ENCODE measurements at regions not wholly inside any gene's neighbourhood (a gene's known extent, or its start where the extent isn't known, plus 50 kb on each side); places are given as distances from the start of the nearest gene placed in this dataset.

- TF ChIP-seq POLR2A (IDR thresholded peaks at IDR 0.05; ENCODE audit: low read length) (no peak), GATA1 (IDR thresholded peaks at IDR 0.05; ENCODE audit: low read depth, low read length) (no peak)
- no peak for DNase-seq
Observed at GRCh38 chr2:198753101-198753500, 704.6 kb downstream of the SATB2 start.

GRCh38 chr2:198749364-198749763, 708.4 kb downstream of the SATB2 start:
- DNase-seq: no peak
- no peak for TF ChIP-seq GATA1 (IDR thresholded peaks at IDR 0.05; ENCODE audit: low read depth, low read length)
- TF ChIP-seq POLR2A (IDR thresholded peaks at IDR 0.05; ENCODE audit: low read length): no peak

- no peak for DNase-seq
- no peak for TF ChIP-seq GATA1 (IDR thresholded peaks at IDR 0.05; ENCODE audit: low read depth, low read length)
- TF ChIP-seq POLR2A (IDR thresholded peaks at IDR 0.05; ENCODE audit: low read length): no peak
Observed at GRCh38 chr2:198731842-198732399, 725.8 kb downstream of the SATB2 start.

GRCh38 chr2:198720266-198720665, 737.5 kb downstream of the SATB2 start:
- TF ChIP-seq GATA1 (IDR thresholded peaks at IDR 0.05; ENCODE audit: low read depth, low read length) (no peak), POLR2A (IDR thresholded peaks at IDR 0.05; ENCODE audit: low read length) (no peak)
- DNase-seq: no peak

GRCh38 chr2:198717451-198717850, 740.3 kb downstream of the SATB2 start:
- DNase-seq: no peak
- TF ChIP-seq GATA1 (IDR thresholded peaks at IDR 0.05; ENCODE audit: low read depth, low read length) (no peak), POLR2A (IDR thresholded peaks at IDR 0.05; ENCODE audit: low read length) (no peak)

GRCh38 chr2:198715302-198715835, 742.4 kb downstream of the SATB2 start:
- no peak for TF ChIP-seq POLR2A (IDR thresholded peaks at IDR 0.05; ENCODE audit: low read length)

GRCh38 chr2:198712485-198712884, 745.3 kb downstream of the SATB2 start:
- TF ChIP-seq POLR2A (IDR thresholded peaks at IDR 0.05; ENCODE audit: low read length): no peak
- TF ChIP-seq GATA1 (IDR thresholded peaks at IDR 0.05; ENCODE audit: low read depth, low read length): no peak
- no peak for DNase-seq

More at GRCh38 chr2:198715302-198715835, 742.4 kb downstream of the SATB2 start:
- DNase-seq: no peak

- no peak for TF ChIP-seq POLR2A (IDR thresholded peaks at IDR 0.05; ENCODE audit: low read length)
- no peak for TF ChIP-seq GATA1 (IDR thresholded peaks at IDR 0.05; ENCODE audit: low read depth, low read length)
- no peak for DNase-seq
Observed at GRCh38 chr2:198711484-198711883, 746.3 kb downstream of the SATB2 start.

GRCh38 chr2:198710562-198710961, 747.2 kb downstream of the SATB2 start:
- no peak for TF ChIP-seq GATA1 (IDR thresholded peaks at IDR 0.05; ENCODE audit: low read depth, low read length)
- TF ChIP-seq POLR2A (IDR thresholded peaks at IDR 0.05; ENCODE audit: low read length): no peak
- DNase-seq: no peak

- TF ChIP-seq GATA1 (IDR thresholded peaks at IDR 0.05; ENCODE audit: low read depth, low read length) (no peak), POLR2A (IDR thresholded peaks at IDR 0.05; ENCODE audit: low read length) (no peak)
- DNase-seq: no peak
Observed at GRCh38 chr2:198706476-198707082, 751.2 kb downstream of the SATB2 start.

GRCh38 chr2:198703281-198703680, 754.5 kb downstream of the SATB2 start:
- TF ChIP-seq POLR2A (IDR thresholded peaks at IDR 0.05; ENCODE audit: low read length): no peak
- TF ChIP-seq GATA1 (IDR thresholded peaks at IDR 0.05; ENCODE audit: low read depth, low read length): no peak
- no peak for DNase-seq

GRCh38 chr2:198702796-198703195, 754.9 kb downstream of the SATB2 start:
- TF ChIP-seq POLR2A (IDR thresholded peaks at IDR 0.05; ENCODE audit: low read length): no peak
- no peak for TF ChIP-seq GATA1 (IDR thresholded peaks at IDR 0.05; ENCODE audit: low read depth, low read length)

GRCh38 chr2:198701481-198701880, 756.3 kb downstream of the SATB2 start:
- TF ChIP-seq GATA1 (IDR thresholded peaks at IDR 0.05; ENCODE audit: low read depth, low read length) (no peak), POLR2A (IDR thresholded peaks at IDR 0.05; ENCODE audit: low read length) (no peak)
- DNase-seq: no peak

More at GRCh38 chr2:198702796-198703195, 754.9 kb downstream of the SATB2 start:
- DNase-seq: no peak

- TF ChIP-seq GATA1 (IDR thresholded peaks at IDR 0.05; ENCODE audit: low read depth, low read length) (no peak), POLR2A (IDR thresholded peaks at IDR 0.05; ENCODE audit: low read length) (no peak)
- DNase-seq: no peak
Observed at GRCh38 chr2:198700319-198700718, 757.4 kb downstream of the SATB2 start.

- TF ChIP-seq GATA1 (IDR thresholded peaks at IDR 0.05; ENCODE audit: low read depth, low read length): no peak
- no peak for TF ChIP-seq POLR2A (IDR thresholded peaks at IDR 0.05; ENCODE audit: low read length)
- no peak for DNase-seq
Observed at GRCh38 chr2:198698230-198698629, 759.5 kb downstream of the SATB2 start.
